H1 (cell line): ENCODE measurements at regions not wholly inside any gene's neighbourhood (a gene's known extent, or its start where the extent isn't known, plus 50 kb on each side); places are given as distances from the start of the nearest gene placed in this dataset.

Experiments
- ATF3 ChIP-seq: IDR thresholded peaks from 2 replicates; pipeline ENCODE4 v1.6.1; 2011; ENCODE audit warnings: low read depth, mild to moderate bottlenecking, low read length; ENCODE audit not compliant: insufficient read depth
- CTCF ChIP-seq, 3 experiments: IDR thresholded peaks; 1 replicate in 2 of 3; 2 replicates in 1 of 3; pipeline versions ENCODE4 v1.5.1 to v1.6.1; 2011; ENCODE audit warnings: low read length in 3 of 3, mild to moderate bottlenecking in 3 of 3, inconsistent platforms in 2 of 3, low read depth in 1 of 3, moderate library complexity in 1 of 3; ENCODE audit not compliant: insufficient read depth in 1 of 3; ENCODE audit errors: control extremely low read depth in 1 of 3
- EZH2 ChIP-seq: fragments of 200-600 bp; sonication (generic); IDR thresholded peaks from 2 replicates; pipeline ENCODE4 v1.7.1; 2012; ENCODE audit warnings: low read depth, mild to moderate bottlenecking, moderate library complexity, low read length, inconsistent platforms; ENCODE audit not compliant: severe bottlenecking
- MAX ChIP-seq: IDR thresholded peaks from 2 replicates; pipeline ENCODE4 v1.6.1; 2012; ENCODE audit warnings: inconsistent platforms
- POLR2A ChIP-seq, 2 experiments: IDR thresholded peaks; 1 replicate in 1 of 2; 2 replicates in 1 of 2; pipeline ENCODE4 v1.6.1; 2011; ENCODE audit warnings: low read depth in 2 of 2, low read length in 2 of 2, mild to moderate bottlenecking in 2 of 2; ENCODE audit errors: control extremely low read depth in 1 of 2
- POLR2AphosphoS5 ChIP-seq: IDR thresholded peaks from 2 replicates; pipeline ENCODE4 v1.6.1; 2011; ENCODE audit warnings: low read depth, low read length
- RAD21 ChIP-seq, 2 experiments: IDR thresholded peaks in 1 of 2; conservative IDR thresholded peaks in 1 of 2; 2 replicates each; pipeline ENCODE4 v1.6.1; 2011; ENCODE audit warnings: low read depth in 2 of 2, low read length in 2 of 2, improper control_type of control experiment in 1 of 2, inconsistent platforms in 1 of 2, mild to moderate bottlenecking in 1 of 2, moderate library complexity in 1 of 2
- RXRA ChIP-seq: IDR thresholded peaks from 2 replicates; pipeline ENCODE4 v1.6.1; 2011; ENCODE audit warnings: low read depth, mild to moderate bottlenecking, low read length, moderate library complexity; ENCODE audit not compliant: insufficient read depth
- SIN3A ChIP-seq, 2 experiments: IDR thresholded peaks in 1 of 2; conservative IDR thresholded peaks in 1 of 2; 2 replicates each; pipeline ENCODE4 v1.6.1; 2011 to 2012; ENCODE audit warnings: low read length in 2 of 2, improper control_type of control experiment in 1 of 2, low read depth in 1 of 2, mild to moderate bottlenecking in 1 of 2
- SP1 ChIP-seq: IDR thresholded peaks from 2 replicates; pipeline ENCODE4 v1.6.1; 2011; ENCODE audit warnings: low read depth, low read length

- TF ChIP-seq MAX, result no peak
- no peak for TF ChIP-seq POLR2AphosphoS5
- no peak for TF ChIP-seq RAD21 (IDR thresholded peaks at IDR 0.05 in 1 of 2, conservative IDR thresholded peaks at IDR 0.05 in 1 of 2; ENCODE audit: low read depth in 2 of 2, low read length in 2 of 2)
- TF ChIP-seq CTCF (IDR thresholded peaks at IDR 0.05; ENCODE audit: control extremely low read depth in 1 of 3, insufficient read depth in 1 of 3, low read depth in 1 of 3, low read length in 3 of 3), result no peak
- no peak for TF ChIP-seq POLR2A (IDR thresholded peaks at IDR 0.05; ENCODE audit: control extremely low read depth in 1 of 2, low read depth in 2 of 2, low read length in 2 of 2)
- TF ChIP-seq ATF3, result no peak
- TF ChIP-seq RXRA, result no peak
- TF ChIP-seq SIN3A (conservative IDR thresholded peaks at IDR 0.05 in 1 of 2, IDR thresholded peaks at IDR 0.05 in 1 of 2; ENCODE audit: low read depth in 1 of 2, low read length in 2 of 2), result no peak
- TF ChIP-seq EZH2, result no peak
- TF ChIP-seq SP1, result no peak
These were observed 268.3 kb upstream of the RBMY1B start for GRCh38 chrY:21242793-21243192.
